NCI-H1092 (cell line): ENCODE measurements at regions not wholly inside any gene's neighbourhood (a gene's known extent, or its start where the extent isn't known, plus 50 kb on each side); places are given as distances from the start of the nearest gene placed in this dataset.

Experiments
- DNase-seq: peaks from one replicate; lab custom pipeline; 2025; lab: John Stamatoyannopoulos, UW

- no peak for DNase-seq
These were observed 52.9 kb upstream of the SLC28A3 start for GRCh38 chr9:84393266-84393950.

- no peak for DNase-seq
These were observed 53.5 kb upstream of the SLC28A3 start for GRCh38 chr9:84394036-84394435.

GRCh38 chr9:84397151-84397728 lies 56.7 kb upstream of the SLC28A3 start:
- peak; percentile 52 for DNase-seq

GRCh38 chr9:84397822-84398221 lies 57.3 kb upstream of the SLC28A3 start:
- no peak for DNase-seq

- no peak for DNase-seq
These were observed 62.0 kb upstream of the SLC28A3 start for GRCh38 chr9:84402517-84402916.

GRCh38 chr9:84403288-84403687 lies 62.7 kb upstream of the SLC28A3 start:
- DNase-seq: no peak

- no peak for DNase-seq
These were observed 63.6 kb upstream of the SLC28A3 start for GRCh38 chr9:84404095-84404686.

GRCh38 chr9:84405667-84406066 lies 65.1 kb upstream of the SLC28A3 start:
- no peak for DNase-seq

- DNase-seq: no peak
These were observed 67.9 kb upstream of the SLC28A3 start for GRCh38 chr9:84408416-84408815.

GRCh38 chr9:84411683-84412267 lies 71.2 kb upstream of the SLC28A3 start:
- no peak for DNase-seq

GRCh38 chr9:84412654-84413053 lies 72.1 kb upstream of the SLC28A3 start:
- DNase-seq: no peak

GRCh38 chr9:84413301-84413700 lies 72.7 kb upstream of the SLC28A3 start:
- DNase-seq: no peak

GRCh38 chr9:84419031-84419602 lies 78.6 kb upstream of the SLC28A3 start:
- DNase-seq: no peak

- DNase-seq: no peak
These were observed 84.4 kb upstream of the SLC28A3 start for GRCh38 chr9:84424931-84425330.

GRCh38 chr9:84432746-84433145 lies 92.2 kb upstream of the SLC28A3 start:
- DNase-seq: no peak

- no peak for DNase-seq
These were observed 95.3 kb upstream of the SLC28A3 start for GRCh38 chr9:84435902-84436301.

- DNase-seq: no peak
These were observed 96.0 kb upstream of the SLC28A3 start for GRCh38 chr9:84436386-84437109.

GRCh38 chr9:84438391-84438790 lies 97.8 kb upstream of the SLC28A3 start:
- DNase-seq: no peak

GRCh38 chr9:84439250-84439649 lies 98.7 kb upstream of the SLC28A3 start:
- no peak for DNase-seq

- no peak for DNase-seq
These were observed 102.2 kb upstream of the SLC28A3 start for GRCh38 chr9:84442712-84443111.

GRCh38 chr9:84445737-84446136 lies 105.2 kb upstream of the SLC28A3 start:
- no peak for DNase-seq

- no peak for DNase-seq
These were observed 106.7 kb upstream of the SLC28A3 start for GRCh38 chr9:84447305-84447704.
